HG02798 (cell line): ENCODE measurements at regions not wholly inside any gene's neighbourhood (a gene's known extent, or its start where the extent isn't known, plus 50 kb on each side); places are given as distances from the start of the nearest gene placed in this dataset.

Experiments
- ATAC-seq: cut with Tn5 transposase; IDR thresholded peaks from one replicate; pipeline ENCODE4 v1.9.1; 2021; ENCODE audit warnings: mild to moderate bottlenecking; ENCODE audit not compliant: unreplicated experiment, poor library complexity

- no peak for ATAC-seq
Observed at GRCh38 chr1:164337885-164338284, 221.1 kb upstream of the PBX1 start.

GRCh38 chr1:164343189-164343588 is 215.8 kb upstream of the PBX1 start:
- no peak for ATAC-seq

GRCh38 chr1:164347980-164348379 is 211.0 kb upstream of the PBX1 start:
- ATAC-seq = no peak

GRCh38 chr1:164356511-164356910 is 202.5 kb upstream of the PBX1 start:
- ATAC-seq = no peak

- ATAC-seq = no peak
Observed at GRCh38 chr1:164360265-164360664, 198.7 kb upstream of the PBX1 start.

- ATAC-seq = no peak
Observed at GRCh38 chr1:164361927-164362326, 197.1 kb upstream of the PBX1 start.

GRCh38 chr1:164363980-164364379 is 195.0 kb upstream of the PBX1 start:
- ATAC-seq = no peak

- ATAC-seq = no peak
Observed at GRCh38 chr1:164366014-164366413, 193.0 kb upstream of the PBX1 start.

- no peak for ATAC-seq
Observed at GRCh38 chr1:164369698-164370365, 189.2 kb upstream of the PBX1 start.

GRCh38 chr1:164380893-164381292 is 178.1 kb upstream of the PBX1 start:
- no peak for ATAC-seq

GRCh38 chr1:164382384-164382783 is 176.6 kb upstream of the PBX1 start:
- ATAC-seq = no peak

- ATAC-seq = no peak
Observed at GRCh38 chr1:164384262-164384661, 174.7 kb upstream of the PBX1 start.

GRCh38 chr1:164417016-164417704 is 141.8 kb upstream of the PBX1 start:
- ATAC-seq = no peak

GRCh38 chr1:164423136-164423535 is 135.8 kb upstream of the PBX1 start:
- no peak for ATAC-seq

- ATAC-seq = no peak
Observed at GRCh38 chr1:164433141-164433817, 125.7 kb upstream of the PBX1 start.

- no peak for ATAC-seq
Observed at GRCh38 chr1:164433818-164434170, 125.2 kb upstream of the PBX1 start.

GRCh38 chr1:164440232-164440631 is 118.8 kb upstream of the PBX1 start:
- no peak for ATAC-seq

- ATAC-seq = no peak
Observed at GRCh38 chr1:164443166-164443565, 115.8 kb upstream of the PBX1 start.

GRCh38 chr1:164443836-164444235 is 115.1 kb upstream of the PBX1 start:
- no peak for ATAC-seq

GRCh38 chr1:164446020-164446419 is 113.0 kb upstream of the PBX1 start:
- ATAC-seq = no peak

GRCh38 chr1:164452549-164452948 is 106.4 kb upstream of the PBX1 start:
- no peak for ATAC-seq

GRCh38 chr1:164456272-164456671 is 102.7 kb upstream of the PBX1 start:
- no peak for ATAC-seq
